Tibial artery (tissue), 4 donors: ENCODE measurements at regions not wholly inside any gene's neighbourhood (a gene's known extent, or its start where the extent isn't known, plus 50 kb on each side); places are given as distances from the start of the nearest gene placed in this dataset.

Experiments
- DNase-seq, 2 donors: peaks; one replicate each; pipeline ENCODE4 v3.0.0-alpha.2; 2019
- H3K27ac ChIP-seq, 2 donors: fragments of 200-600 bp; sonication (generic) in 1 of 2; 1 replicate in 1 of 2; 2 replicates in 1 of 2; pipeline ENCODE4 v1.5.1; 2018 to 2019; ENCODE audit warnings: mild to moderate bottlenecking in 1 of 2
- H3K27me3 ChIP-seq, 2 donors: fragments of 200-600 bp; sonication (generic) in 1 of 2; one replicate each; pipeline versions ENCODE4 v1.5.1 to v1.6.0; 2016 to 2019
- H3K36me3 ChIP-seq, 3 donors: fragments of 200-600 bp; sonication (generic) in 2 of 3; one replicate each; pipeline ENCODE4 v1.5.1; 2016 to 2019; ENCODE audit warnings: mild to moderate bottlenecking in 2 of 3
- H3K4me1 ChIP-seq, 4 donors: fragments of 200-600 bp; sonication (generic) in 2 of 4; 1 replicate in 3 of 4; 2 replicates in 1 of 4; pipeline ENCODE4 v1.5.1; 2016 to 2019
- H3K4me3 ChIP-seq, 2 donors: fragments of 200-600 bp; sonication (generic) in 1 of 2; 1 replicate in 1 of 2; 2 replicates in 1 of 2; pipeline ENCODE4 v1.5.1; 2018 to 2019; ENCODE audit warnings: mild to moderate bottlenecking in 2 of 2
- H3K9me3 ChIP-seq, 3 donors: fragments of 200-600 bp; sonication (generic) in 1 of 3; one replicate each; pipeline ENCODE4 v1.5.1; 2016 to 2019
- CTCF ChIP-seq, 2 experiments: fragments of 200-600 bp in 1 of 2; fragments of 450-650 bp in 1 of 2; IDR thresholded peaks; one replicate each; pipeline ENCODE4 v1.5.1; 2017 to 2019; ENCODE audit warnings: antibody characterized with exemption in 2 of 2, mild to moderate bottlenecking in 1 of 2, moderate library complexity in 1 of 2
- intact Hi-C: fragments of 100-400 bp; cut with DNase I; formaldehyde crosslinking; loops from one replicate; pipeline ENCODE4 v1.15.0; 2023; ENCODE audit warnings: low total_unique reads

- no peak for DNase-seq
- no peak for TF ChIP-seq CTCF (IDR thresholded peaks at IDR 0.05)
- Histone ChIP-seq H3K9me3 (no peaks in the 10 kb centered on the region), H3K36me3 (no peaks in the 10 kb centered on the region), H3K27me3 (no peaks in the 10 kb centered on the region), H3K4me1 (no peaks in the 10 kb centered on the region), H3K27ac (no peak overlapping the region), H3K4me3 (no peak overlapping the region)
- intact Hi-C loops, result no loop called here
Observed at GRCh38 chr2:145635706-145636427, 1115.9 kb upstream of the ZEB2 start.

- Histone ChIP-seq H3K36me3 (no peaks in the 10 kb centered on the region), H3K4me3 (no peak overlapping the region), H3K27me3 (no peaks in the 10 kb centered on the region), H3K4me1 (peaks cover 0 to 2% (median 0%) of the 10 kb centered on the region in 4 donors), H3K27ac (no peak overlapping the region), H3K9me3 (no peaks in the 10 kb centered on the region)
- DNase-seq, result no peak
- no peak for TF ChIP-seq CTCF (IDR thresholded peaks at IDR 0.05)
- intact Hi-C loops, result no loop called here
Observed at GRCh38 chr2:145631561-145631960, 1111.6 kb upstream of the ZEB2 start.

- Histone ChIP-seq H3K9me3 (no peaks in the 10 kb centered on the region), H3K36me3 (no peaks in the 10 kb centered on the region), H3K4me1 (peaks cover 0 to 23% (median 2%) of the 10 kb centered on the region in 4 donors), H3K27me3 (no peaks in the 10 kb centered on the region), H3K4me3 (no peak overlapping the region), H3K27ac (no peak overlapping the region)
- DNase-seq, result no peak
- intact Hi-C loops, result no loop called here
- no peak for TF ChIP-seq CTCF (IDR thresholded peaks at IDR 0.05)
Observed at GRCh38 chr2:145626301-145626700, 1106.4 kb upstream of the ZEB2 start.

GRCh38 chr2:145625111-145625510 is 1105.2 kb upstream of the ZEB2 start:
- DNase-seq, result no peak

GRCh38 chr2:145623136-145623535 is 1103.2 kb upstream of the ZEB2 start:
- no peak for DNase-seq
- Histone ChIP-seq H3K4me1 (peaks cover 0 to 23% (median 2%) of the 10 kb centered on the region in 4 donors), H3K27me3 (no peaks in the 10 kb centered on the region), H3K9me3 (no peaks in the 10 kb centered on the region), H3K4me3 (no peak overlapping the region), H3K27ac (no peak overlapping the region), H3K36me3 (no peaks in the 10 kb centered on the region)
- intact Hi-C loops, result no loop called here
- no peak for TF ChIP-seq CTCF (IDR thresholded peaks at IDR 0.05)

More at GRCh38 chr2:145625111-145625510, 1105.2 kb upstream of the ZEB2 start:
- no peaks in the 10 kb centered on the region for H3K36me3 ChIP-seq
- peaks cover 0 to 23% (median 2%) of the 10 kb centered on the region in 4 donors for H3K4me1 ChIP-seq
- intact Hi-C loops, result no loop called here
- no peaks in the 10 kb centered on the region for H3K27me3 ChIP-seq
- H3K9me3 ChIP-seq, result no peaks in the 10 kb centered on the region
- no peak overlapping the region for H3K4me3 ChIP-seq
- no peak for TF ChIP-seq CTCF (IDR thresholded peaks at IDR 0.05)
- no peak overlapping the region for H3K27ac ChIP-seq
